HG03442 (cell line): ENCODE measurements at regions not wholly inside any gene's neighbourhood (a gene's known extent, or its start where the extent isn't known, plus 50 kb on each side); places are given as distances from the start of the nearest gene placed in this dataset.
A peak's percentile ranks its signal among the peaks of the same experiment; 100 is the strongest.

Experiments used
- ATAC-seq: cut with Tn5 transposase; IDR thresholded peaks from one replicate; pipeline ENCODE4 v1.9.1; 2021; ENCODE audit warnings: mild to moderate bottlenecking, moderate library complexity; ENCODE audit not compliant: unreplicated experiment

- no peak for ATAC-seq
Observed at GRCh38 chr3:82311901-82312300, 550.5 kb upstream of the GBE1 start.

GRCh38 chr3:82308755-82309154 lies 547.3 kb upstream of the GBE1 start:
- no peak for ATAC-seq

- ATAC-seq, result no peak
Observed at GRCh38 chr3:82306189-82306588, 544.7 kb upstream of the GBE1 start.

GRCh38 chr3:82294609-82295008 lies 533.2 kb upstream of the GBE1 start:
- no peak for ATAC-seq

- ATAC-seq, result peak; percentile 89
Observed at GRCh38 chr3:82293867-82294266, 532.4 kb upstream of the GBE1 start.

- ATAC-seq, result no peak
Observed at GRCh38 chr3:82293435-82293834, 532.0 kb upstream of the GBE1 start.

GRCh38 chr3:82287562-82287961 lies 526.1 kb upstream of the GBE1 start:
- ATAC-seq, result no peak

GRCh38 chr3:82281205-82281604 lies 519.8 kb upstream of the GBE1 start:
- no peak for ATAC-seq

GRCh38 chr3:82276992-82277391 lies 515.5 kb upstream of the GBE1 start:
- ATAC-seq, result no peak

GRCh38 chr3:82274897-82275296 lies 513.5 kb upstream of the GBE1 start:
- no peak for ATAC-seq

GRCh38 chr3:82265747-82266146 lies 504.3 kb upstream of the GBE1 start:
- ATAC-seq, result no peak

- no peak for ATAC-seq
Observed at GRCh38 chr3:82262193-82262592, 500.7 kb upstream of the GBE1 start.

GRCh38 chr3:82261637-82262036 lies 500.2 kb upstream of the GBE1 start:
- no peak for ATAC-seq

GRCh38 chr3:82261013-82261412 lies 499.6 kb upstream of the GBE1 start:
- ATAC-seq, result no peak

GRCh38 chr3:82259994-82260393 lies 498.5 kb upstream of the GBE1 start:
- ATAC-seq, result no peak

GRCh38 chr3:82240322-82240721 lies 478.9 kb upstream of the GBE1 start:
- no peak for ATAC-seq

GRCh38 chr3:82236257-82236656 lies 474.8 kb upstream of the GBE1 start:
- ATAC-seq, result no peak

GRCh38 chr3:82229397-82229796 lies 468.0 kb upstream of the GBE1 start:
- ATAC-seq, result peak; percentile 92

GRCh38 chr3:82224661-82225060 lies 463.2 kb upstream of the GBE1 start:
- no peak for ATAC-seq

- ATAC-seq, result no peak
Observed at GRCh38 chr3:82222401-82222800, 461.0 kb upstream of the GBE1 start.

GRCh38 chr3:82217571-82217970 lies 456.1 kb upstream of the GBE1 start:
- ATAC-seq, result no peak

GRCh38 chr3:82208002-82208710 lies 446.7 kb upstream of the GBE1 start:
- ATAC-seq, result no peak

GRCh38 chr3:82202269-82202668 lies 440.8 kb upstream of the GBE1 start:
- no peak for ATAC-seq
